Right lobe of liver (tissue), 6 donors: ENCODE measurements at regions not wholly inside any gene's neighbourhood (a gene's known extent, or its start where the extent isn't known, plus 50 kb on each side); places are given as distances from the start of the nearest gene placed in this dataset.

Experiments used
- ATAC-seq, 4 donors: fragments of 200-7000 bp; cut with Tn5 transposase; one replicate each; pipeline ENCODE4 v1.9.1; 2020; ENCODE audit warnings: mild to moderate bottlenecking in 4 of 4, moderate library complexity in 4 of 4
- DNase-seq, 3 donors: peaks; one replicate each; pipeline ENCODE4 v3.0.0-alpha.2; 2020
- H3K27ac ChIP-seq, 3 donors: fragments of 200-600 bp; one replicate each; pipeline ENCODE4 v1.8.0; 2022
- H3K27me3 ChIP-seq, 2 donors: fragments of 200-600 bp; one replicate each; pipeline ENCODE4 v1.8.0; 2022
- H3K36me3 ChIP-seq, 4 donors: fragments of 200-600 bp; sonication (generic) in 1 of 4; one replicate each; pipeline versions ENCODE4 v1.5.1 to v1.8.0; 2017 to 2022; ENCODE audit warnings: control low read depth in 1 of 4
- H3K4me1 ChIP-seq, 4 donors: fragments of 200-600 bp; sonication (generic) in 1 of 4; one replicate each; pipeline versions ENCODE4 v1.5.1 to v1.8.0; 2017 to 2022; ENCODE audit warnings: control low read depth in 1 of 4
- H3K4me3 ChIP-seq, 3 donors: fragments of 200-600 bp; one replicate each; pipeline ENCODE4 v1.8.0; 2022
- H3K9me3 ChIP-seq, 4 donors: fragments of 200-600 bp; sonication (generic) in 1 of 4; one replicate each; pipeline versions ENCODE4 v1.5.1 to v1.8.0; 2017 to 2022; ENCODE audit warnings: control low read depth in 1 of 4
- POLR2A ChIP-seq: fragments of 450-650 bp; IDR thresholded peaks from one replicate; pipeline ENCODE4 v1.6.1; 2017; ENCODE audit warnings: antibody characterized with exemption, mild to moderate bottlenecking
- WGBS: methylation state at CpG from one replicate; pipeline ENCODE4 v1.1.6; 2018; ENCODE audit warnings: low coverage, low lambda C conversion rate; ENCODE audit not compliant: insufficient coverage; ENCODE audit errors: missing lambda C conversion rate; 5-methylcytosine and 5-hydroxymethylcytosine counted together
- intact Hi-C, 2 donors: fragments of 100-400 bp; cut with DNase I; formaldehyde crosslinking; loops; one replicate each; pipeline versions ENCODE4 v1.11.2 to v1.14.1; 2022
- TF ChIP-seq, protein P1 (sequence below), 4 donors: fragments of 200-600 bp in 3 of 4; fragments of 450-650 bp in 1 of 4; IDR thresholded peaks; one replicate each; pipeline versions ENCODE4 v1.5.1 to v1.8.0; 2016 to 2022; ENCODE audit warnings: antibody characterized with exemption in 4 of 4, mild to moderate bottlenecking in 2 of 4
- donor health status: DM: no; HTN: yes; CAD: no.
- donor health status: DM: no; HTN: no; CAD: no.
- donor health status: DM: no; HTN: no; CAD: no.
- donor health status: DM: no; HTN: yes; CAD: no.
- donor health status: DM: no; HTN: yes; CAD: no.

DNA sequence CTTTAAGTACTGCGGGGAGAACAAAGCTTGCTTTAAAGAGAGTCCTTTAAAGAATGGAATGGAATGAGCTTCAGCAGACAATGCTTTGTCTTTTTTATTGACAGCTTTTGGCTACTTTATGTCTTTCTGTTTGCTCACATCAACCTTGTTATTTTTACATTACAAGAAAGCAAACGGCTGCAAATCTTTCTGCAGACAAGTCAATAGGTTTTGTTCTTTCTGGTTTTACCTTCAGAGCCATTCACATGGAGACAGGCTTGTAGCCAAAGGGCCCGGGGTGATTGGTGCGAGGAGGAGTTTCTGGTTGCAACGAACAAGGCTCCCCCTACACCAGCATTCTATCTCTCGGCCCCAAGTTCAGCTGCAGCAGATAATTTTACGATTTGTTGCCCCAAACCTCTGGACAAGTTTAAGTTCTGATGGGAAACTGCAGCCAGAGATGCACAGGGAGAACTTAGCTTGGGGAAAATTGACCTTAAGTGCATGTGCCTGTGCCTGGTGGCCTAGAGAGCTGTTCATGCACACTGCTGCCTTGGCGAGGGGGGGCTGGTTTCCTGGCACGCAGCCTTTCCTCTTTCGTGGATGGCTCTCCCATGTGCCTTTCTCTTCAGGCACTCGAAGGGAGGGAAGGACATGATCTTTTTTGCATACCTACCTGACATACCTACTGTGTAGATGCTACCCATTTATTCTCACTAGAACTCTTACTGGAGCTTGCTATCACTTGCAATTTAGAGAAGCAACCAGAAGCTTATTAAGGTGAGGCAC is 543.2 kb downstream of the DCDC2C start:
- no peaks in the 10 kb centered on the region for H3K4me1 ChIP-seq
- no peak for TF ChIP-seq POLR2A
- TF ChIP-seq, protein P1, sequence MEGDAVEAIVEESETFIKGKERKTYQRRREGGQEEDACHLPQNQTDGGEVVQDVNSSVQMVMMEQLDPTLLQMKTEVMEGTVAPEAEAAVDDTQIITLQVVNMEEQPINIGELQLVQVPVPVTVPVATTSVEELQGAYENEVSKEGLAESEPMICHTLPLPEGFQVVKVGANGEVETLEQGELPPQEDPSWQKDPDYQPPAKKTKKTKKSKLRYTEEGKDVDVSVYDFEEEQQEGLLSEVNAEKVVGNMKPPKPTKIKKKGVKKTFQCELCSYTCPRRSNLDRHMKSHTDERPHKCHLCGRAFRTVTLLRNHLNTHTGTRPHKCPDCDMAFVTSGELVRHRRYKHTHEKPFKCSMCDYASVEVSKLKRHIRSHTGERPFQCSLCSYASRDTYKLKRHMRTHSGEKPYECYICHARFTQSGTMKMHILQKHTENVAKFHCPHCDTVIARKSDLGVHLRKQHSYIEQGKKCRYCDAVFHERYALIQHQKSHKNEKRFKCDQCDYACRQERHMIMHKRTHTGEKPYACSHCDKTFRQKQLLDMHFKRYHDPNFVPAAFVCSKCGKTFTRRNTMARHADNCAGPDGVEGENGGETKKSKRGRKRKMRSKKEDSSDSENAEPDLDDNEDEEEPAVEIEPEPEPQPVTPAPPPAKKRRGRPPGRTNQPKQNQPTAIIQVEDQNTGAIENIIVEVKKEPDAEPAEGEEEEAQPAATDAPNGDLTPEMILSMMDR (IDR thresholded peaks at IDR 0.05) = no peak
- no peak overlapping the region for H3K27ac ChIP-seq
- H3K36me3 ChIP-seq = no peaks in the 10 kb centered on the region
- H3K9me3 ChIP-seq = no peaks in the 10 kb centered on the region
- WGBS = 34% methylated on average over 11 of the region's 11 CpGs
- no peak for ATAC-seq
- H3K4me3 ChIP-seq = no peak overlapping the region
- DNase-seq = no peak
- H3K27me3 ChIP-seq = no peaks in the 10 kb centered on the region
- intact Hi-C loops = no loop called here

DNA sequence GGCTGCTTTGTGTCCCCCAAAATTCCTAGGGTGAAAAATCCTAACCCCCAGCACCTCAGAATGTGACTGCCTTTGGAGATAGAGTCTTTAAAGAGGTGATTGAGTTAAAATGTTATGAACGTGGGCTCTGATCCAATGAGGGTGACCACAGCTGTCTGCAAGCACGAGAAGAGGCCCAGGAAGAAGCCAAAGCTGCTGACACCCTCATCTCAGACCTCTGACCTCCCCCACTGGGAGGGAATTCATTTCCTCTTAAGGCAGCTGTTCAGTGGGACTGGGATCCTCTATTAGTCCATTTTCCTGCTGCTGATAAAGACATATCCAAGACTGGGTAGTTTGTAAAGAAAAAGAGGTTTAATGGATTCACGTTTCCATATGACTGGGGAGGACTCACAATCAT is 544.4 kb downstream of the DCDC2C start:
- ATAC-seq = no peak
- no peaks in the 10 kb centered on the region for H3K4me1 ChIP-seq
- TF ChIP-seq, protein P1 (IDR thresholded peaks at IDR 0.05) = no peak
- TF ChIP-seq POLR2A = no peak
- no peaks in the 10 kb centered on the region for H3K9me3 ChIP-seq
- H3K27me3 ChIP-seq = no peaks in the 10 kb centered on the region
- no peaks in the 10 kb centered on the region for H3K36me3 ChIP-seq
- no peak overlapping the region for H3K27ac ChIP-seq
- no peak overlapping the region for H3K4me3 ChIP-seq
- no peak for DNase-seq
- 12% methylated on average over 3 of the region's 3 CpGs for WGBS
- intact Hi-C loops = no loop called here

- Histone ChIP-seq H3K9me3 (no peaks in the 10 kb centered on the region), H3K27me3 (no peaks in the 10 kb centered on the region), H3K27ac (no peak overlapping the region), H3K36me3 (no peaks in the 10 kb centered on the region), H3K4me3 (no peak overlapping the region), H3K4me1 (no peaks in the 10 kb centered on the region)
- WGBS = 36% methylated on average over 3 of the region's 4 CpGs
- ATAC-seq = no peak
- TF ChIP-seq, protein P1 (IDR thresholded peaks at IDR 0.05) = no peak
- TF ChIP-seq POLR2A = no peak
- no peak for DNase-seq
- intact Hi-C loops = no loop called here
Observed at GRCh38 chr2:4255491-4255890, 552.1 kb downstream of the DCDC2C start.

DNA sequence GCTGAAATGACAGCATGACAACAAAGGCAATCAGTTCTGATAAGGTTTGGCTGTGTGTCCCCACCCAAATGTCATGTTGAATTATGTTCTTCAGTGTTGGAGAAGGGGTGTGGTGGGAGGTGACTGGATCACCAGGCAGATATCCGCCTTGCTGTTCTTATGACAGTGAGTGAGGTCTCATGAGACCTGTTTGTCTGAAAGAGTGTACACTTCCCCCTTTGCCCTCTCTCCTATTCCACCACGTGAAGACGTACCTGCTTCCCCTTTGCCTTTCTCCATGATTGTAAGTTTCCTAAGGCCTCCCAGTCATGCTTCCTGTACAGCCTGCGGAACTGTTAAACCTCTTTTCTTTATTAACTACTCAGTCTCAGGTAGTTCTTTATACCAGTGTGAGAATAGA is 553.0 kb downstream of the DCDC2C start:
- no peak for ATAC-seq
- DNase-seq = no peak
- Histone ChIP-seq H3K27me3 (no peaks in the 10 kb centered on the region), H3K4me1 (no peaks in the 10 kb centered on the region), H3K9me3 (no peaks in the 10 kb centered on the region), H3K27ac (no peak overlapping the region), H3K36me3 (no peaks in the 10 kb centered on the region), H3K4me3 (no peak overlapping the region)
- TF ChIP-seq, protein P1 (IDR thresholded peaks at IDR 0.05) = no peak
- no peak for TF ChIP-seq POLR2A
- intact Hi-C loops = no loop called here
- WGBS = 46% methylated on average over 4 of the region's 4 CpGs
